ENCODE measurements at regions not wholly inside any gene's neighbourhood (a gene's known extent, or its start where the extent isn't known, plus 50 kb on each side); places are given as distances from the start of the nearest gene placed in this dataset.

DNA sequence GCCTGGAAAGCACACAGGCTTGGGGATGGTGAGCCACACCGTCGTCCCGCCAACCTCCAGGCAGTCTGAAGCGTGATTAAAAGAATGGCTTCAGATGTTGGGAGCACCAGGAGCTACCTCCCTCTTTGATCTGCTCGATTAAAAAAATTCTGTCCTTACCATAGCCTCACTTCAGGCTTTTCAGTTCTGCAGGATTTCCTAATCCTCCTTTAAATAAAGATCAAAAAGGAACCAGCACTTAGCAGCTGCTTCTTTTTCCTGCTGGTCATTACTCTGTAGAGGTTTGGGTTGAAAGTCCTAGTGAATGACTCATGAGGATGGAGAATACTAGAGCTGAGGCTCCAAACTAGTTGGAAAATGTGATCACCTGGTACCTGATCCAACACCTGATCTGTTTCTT lies 71.9 kb upstream of the C1orf174 start:
- TF ChIP-seq, protein P1, sequence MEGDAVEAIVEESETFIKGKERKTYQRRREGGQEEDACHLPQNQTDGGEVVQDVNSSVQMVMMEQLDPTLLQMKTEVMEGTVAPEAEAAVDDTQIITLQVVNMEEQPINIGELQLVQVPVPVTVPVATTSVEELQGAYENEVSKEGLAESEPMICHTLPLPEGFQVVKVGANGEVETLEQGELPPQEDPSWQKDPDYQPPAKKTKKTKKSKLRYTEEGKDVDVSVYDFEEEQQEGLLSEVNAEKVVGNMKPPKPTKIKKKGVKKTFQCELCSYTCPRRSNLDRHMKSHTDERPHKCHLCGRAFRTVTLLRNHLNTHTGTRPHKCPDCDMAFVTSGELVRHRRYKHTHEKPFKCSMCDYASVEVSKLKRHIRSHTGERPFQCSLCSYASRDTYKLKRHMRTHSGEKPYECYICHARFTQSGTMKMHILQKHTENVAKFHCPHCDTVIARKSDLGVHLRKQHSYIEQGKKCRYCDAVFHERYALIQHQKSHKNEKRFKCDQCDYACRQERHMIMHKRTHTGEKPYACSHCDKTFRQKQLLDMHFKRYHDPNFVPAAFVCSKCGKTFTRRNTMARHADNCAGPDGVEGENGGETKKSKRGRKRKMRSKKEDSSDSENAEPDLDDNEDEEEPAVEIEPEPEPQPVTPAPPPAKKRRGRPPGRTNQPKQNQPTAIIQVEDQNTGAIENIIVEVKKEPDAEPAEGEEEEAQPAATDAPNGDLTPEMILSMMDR (IDR thresholded peaks at IDR 0.05; ENCODE audit: extremely low read depth in 1 of 2, insufficient read depth in 1 of 2, low read depth in 1 of 2, low read length in 2 of 2), result no peak
- no peak for TF ChIP-seq POLR2AphosphoS5 (IDR thresholded peaks at IDR 0.05; ENCODE audit: insufficient read depth, low read depth, low read length)
- TF ChIP-seq POLR2A (IDR thresholded peaks at IDR 0.05; ENCODE audit: low read depth, low read length), result no peak
- TF ChIP-seq, protein P2, sequence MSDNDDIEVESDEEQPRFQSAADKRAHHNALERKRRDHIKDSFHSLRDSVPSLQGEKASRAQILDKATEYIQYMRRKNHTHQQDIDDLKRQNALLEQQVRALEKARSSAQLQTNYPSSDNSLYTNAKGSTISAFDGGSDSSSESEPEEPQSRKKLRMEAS (IDR thresholded peaks at IDR 0.05; ENCODE audit: insufficient read depth, insufficient read length), result no peak
- no peak for TF ChIP-seq FOS (IDR thresholded peaks at IDR 0.05; ENCODE audit: borderline replicate concordance, insufficient read depth, low read length)
- no peak for TF ChIP-seq EZH2 (IDR thresholded peaks at IDR 0.05; ENCODE audit: borderline replicate concordance, low read depth, low read length, severe bottlenecking)
- TF ChIP-seq MYC (IDR thresholded peaks at IDR 0.05; ENCODE audit: low read depth, low read length), result no peak
- TF ChIP-seq GATA2 (IDR thresholded peaks at IDR 0.05; ENCODE audit: insufficient read depth, insufficient read length, low read depth, low read length), result no peak
- no peak for TF ChIP-seq JUN (IDR thresholded peaks at IDR 0.05; ENCODE audit: borderline replicate concordance, insufficient read depth, insufficient read length, low read depth)
